WTC11 (cell line): ENCODE measurements at regions not wholly inside any gene's neighbourhood (a gene's known extent, or its start where the extent isn't known, plus 50 kb on each side); places are given as distances from the start of the nearest gene placed in this dataset.

Source experiments
- ATAC-seq: fragments of 200-7000 bp; cut with Tn5 transposase; 2 replicates; pipeline ENCODE4 v1.10.0; 2021; ENCODE audit warnings: mild to moderate bottlenecking, moderate library complexity
- CTCF ChIA-PET: fragments of 300-600 bp; sonication (Branson Sonifier 250); formaldehyde crosslinking; loops from one replicate; lab custom pipeline; 2021; ENCODE audit warnings: antibody characterized with exemption; lab: Charles Lee
- POLR2A ChIA-PET: fragments of 350-600 bp; sonication (Branson Sonifier 250); formaldehyde crosslinking; loops from one replicate; lab custom pipeline; 2021; ENCODE audit warnings: antibody characterized with exemption; lab: Charles Lee
- DNase-seq: peaks from one replicate; pipeline ENCODE4 v3.0.0; 2021; ENCODE audit warnings: low spot score
- H3K27ac Mint-ChIP-seq: 2 replicates; pipeline ENCODE4 v1.8.0; 2021; ENCODE audit warnings: mixed read lengths
- H3K27me3 Mint-ChIP-seq: 2 replicates; pipeline ENCODE4 v1.8.0; 2021; ENCODE audit warnings: low read depth, mild to moderate bottlenecking, moderate library complexity, mixed read lengths
- H3K36me3 Mint-ChIP-seq: 2 replicates; pipeline ENCODE4 v1.8.0; 2021; ENCODE audit warnings: mixed read lengths
- H3K4me1 Mint-ChIP-seq: 2 replicates; pipeline ENCODE4 v1.8.0; 2022; ENCODE audit warnings: mixed read lengths
- H3K4me3 Mint-ChIP-seq: 2 replicates; pipeline ENCODE4 v1.8.0; 2021; ENCODE audit warnings: mild to moderate bottlenecking, moderate library complexity, mixed read lengths
- H3K9me3 Mint-ChIP-seq: 2 replicates; pipeline ENCODE4 v1.8.0; 2021; ENCODE audit warnings: mixed read lengths
- AR ChIP-seq: fragments of 250-450 bp; sonication (Bioruptor Pico); IDR thresholded peaks from 2 replicates; pipeline ENCODE4 v1.9.0; 2021; ENCODE audit warnings: mild to moderate bottlenecking
- ARID4B ChIP-seq: sonication (generic); formaldehyde crosslinking; IDR thresholded peaks from 2 replicates; pipeline ENCODE4 v1.8.0; 2023; ENCODE audit warnings: missing genetic modification reagents, mild to moderate bottlenecking, borderline replicate concordance
- ATF3 ChIP-seq: sonication (generic); formaldehyde crosslinking; conservative IDR thresholded peaks from 2 replicates; pipeline ENCODE4 v1.8.1; 2022; ENCODE audit warnings: mild to moderate bottlenecking, missing genetic modification reagents
- ATF6 ChIP-seq: sonication (generic); formaldehyde crosslinking; IDR thresholded peaks from 2 replicates; pipeline ENCODE4 v1.8.1; 2023; ENCODE audit warnings: mild to moderate bottlenecking, missing genetic modification reagents
- CDX4 ChIP-seq: fragments of 250-450 bp; sonication (Bioruptor Pico); IDR thresholded peaks from 2 replicates; pipeline ENCODE4 v1.9.0; 2021; ENCODE audit warnings: moderate library complexity, mild to moderate bottlenecking, inconsistent platforms, borderline replicate concordance
- FOXP1 ChIP-seq: sonication (generic); formaldehyde crosslinking; IDR thresholded peaks from 2 replicates; pipeline ENCODE4 v1.8.0; 2022; ENCODE audit warnings: missing genetic modification reagents, mild to moderate bottlenecking, moderate library complexity, borderline replicate concordance
- GABPB1 ChIP-seq: sonication (generic); formaldehyde crosslinking; IDR thresholded peaks from 2 replicates; pipeline ENCODE4 v1.8.1; 2023; ENCODE audit warnings: mild to moderate bottlenecking, missing genetic modification reagents
- GRHL2 ChIP-seq: fragments of 250-450 bp; sonication (Bioruptor Pico); IDR thresholded peaks from 2 replicates; pipeline ENCODE4 v1.8.0; 2022; ENCODE audit warnings: mild to moderate bottlenecking, moderate library complexity; ENCODE audit not compliant: insufficient replicate concordance, severe bottlenecking
- HMGXB4 ChIP-seq: sonication (generic); formaldehyde crosslinking; IDR thresholded peaks from 2 replicates; pipeline ENCODE4 v1.8.1; 2023; ENCODE audit warnings: mild to moderate bottlenecking, moderate library complexity, missing genetic modification reagents
- NFE2L1 ChIP-seq: sonication (generic); formaldehyde crosslinking; IDR thresholded peaks from 2 replicates; pipeline ENCODE4 v1.8.1; 2023; ENCODE audit warnings: missing genetic modification reagents
- SOX15 ChIP-seq: fragments of 250-450 bp; sonication (Bioruptor Pico); IDR thresholded peaks from 2 replicates; pipeline ENCODE4 v1.9.0; 2021; ENCODE audit warnings: mild to moderate bottlenecking
- TCF7 ChIP-seq: sonication (generic); formaldehyde crosslinking; IDR thresholded peaks from 2 replicates; pipeline ENCODE4 v1.8.0; 2022; ENCODE audit warnings: mild to moderate bottlenecking, low read depth, missing genetic modification reagents, moderate library complexity
- TEAD4 ChIP-seq: sonication (generic); formaldehyde crosslinking; IDR thresholded peaks from 2 replicates; pipeline ENCODE4 v1.8.0; 2022; ENCODE audit warnings: mild to moderate bottlenecking, missing genetic modification reagents
- USF2 ChIP-seq: sonication (generic); formaldehyde crosslinking; IDR thresholded peaks from 2 replicates; pipeline ENCODE4 v1.8.1; 2023; ENCODE audit warnings: mild to moderate bottlenecking, missing genetic modification reagents, moderate library complexity
- ZNF219 ChIP-seq: sonication (generic); formaldehyde crosslinking; IDR thresholded peaks from 2 replicates; pipeline ENCODE4 v1.8.0; 2023; ENCODE audit warnings: missing genetic modification reagents, mild to moderate bottlenecking, borderline replicate concordance
- ZNF232 ChIP-seq: sonication (generic); formaldehyde crosslinking; IDR thresholded peaks from 2 replicates; pipeline ENCODE4 v1.8.0; 2022; ENCODE audit warnings: mild to moderate bottlenecking, missing genetic modification reagents
- ZNF423 ChIP-seq: fragments of 250-450 bp; sonication (Bioruptor Pico); IDR thresholded peaks from 2 replicates; pipeline ENCODE4 v2.1.2; 2022; ENCODE audit warnings: mild to moderate bottlenecking, moderate library complexity
- ZNF532 ChIP-seq: fragments of 250-450 bp; sonication (Bioruptor Pico); IDR thresholded peaks from 2 replicates; pipeline ENCODE4 v1.9.0; 2021; ENCODE audit warnings: mild to moderate bottlenecking, borderline replicate concordance

- no peak for TF ChIP-seq ZNF423
- no peak for TF ChIP-seq ARID4B (CRISPR knock-in tag)
Observed at GRCh38 chr10:117640406-117640805, 97.9 kb downstream of the EMX2 start (continued).

- ChIA-PET CTCF (no interaction called here), POLR2A (interaction anchor here (0.6 kb wide), 1 partner anchor 21 kb away, joined by 3 read pairs; no protein-coding TSS in a partner anchor)
- H3K27me3 Mint-ChIP-seq: 0 out of 2 replicates have a peak, but pooled peaks cover 3% of the 10 kb centered on the region
- DNase-seq (no peak), ATAC-seq (no peak)
- H3K27ac Mint-ChIP-seq: no peak overlapping the region
- H3K36me3 Mint-ChIP-seq: no peaks in the 10 kb centered on the region; the same call in 1 of the 2 replicates
- no peaks in the 10 kb centered on the region for H3K4me1 Mint-ChIP-seq
- H3K9me3 Mint-ChIP-seq: peaks cover 20% of the 10 kb centered on the region
- H3K4me3 Mint-ChIP-seq: no peak overlapping the region
- TF ChIP-seq CDX4 (CRISPR knock-in tag) (no peak), ATF3 (CRISPR knock-in tag) (no peak), FOXP1 (CRISPR knock-in tag) (no peak), ATF6 (CRISPR knock-in tag) (no peak), TEAD4 (CRISPR knock-in tag) (no peak), GRHL2 (CRISPR knock-in tag) (no peak), GABPB1 (CRISPR knock-in tag) (no peak), TCF7 (no peak), HMGXB4 (CRISPR knock-in tag) (no peak), ZNF219 (CRISPR knock-in tag) (no peak), SOX15 (CRISPR knock-in tag) (no peak), USF2 (CRISPR knock-in tag) (no peak), AR (CRISPR knock-in tag) (no peak), NFE2L1 (no peak), ZNF232 (CRISPR knock-in tag) (no peak), ZNF532 (CRISPR knock-in tag) (no peak)
Observed at GRCh38 chr10:117646718-117647117, 104.2 kb downstream of the EMX2 start.
